Suprapubic skin (tissue), 3 donors: ENCODE measurements at regions not wholly inside any gene's neighbourhood (a gene's known extent, or its start where the extent isn't known, plus 50 kb on each side); places are given as distances from the start of the nearest gene placed in this dataset.

Source experiments
- POLR2A ChIP-seq, 2 donors: fragments of 450-650 bp; IDR thresholded peaks; one replicate each; pipeline ENCODE4 v1.6.1; 2017; ENCODE audit warnings: antibody characterized with exemption in 2 of 2, mild to moderate bottlenecking in 2 of 2, moderate library complexity in 2 of 2
- TF ChIP-seq, protein P1 (sequence below), 2 donors: fragments of 200-600 bp in 1 of 2; fragments of 450-650 bp in 1 of 2; sonication (generic) in 1 of 2; IDR thresholded peaks; one replicate each; pipeline ENCODE4 v1.5.1; 2016 to 2019; ENCODE audit warnings: antibody characterized with exemption in 2 of 2, mild to moderate bottlenecking in 1 of 2, moderate library complexity in 1 of 2

GRCh38 chr13:60755380-60756163, 358.6 kb downstream of the TDRD3 start:
- TF ChIP-seq, protein P1, sequence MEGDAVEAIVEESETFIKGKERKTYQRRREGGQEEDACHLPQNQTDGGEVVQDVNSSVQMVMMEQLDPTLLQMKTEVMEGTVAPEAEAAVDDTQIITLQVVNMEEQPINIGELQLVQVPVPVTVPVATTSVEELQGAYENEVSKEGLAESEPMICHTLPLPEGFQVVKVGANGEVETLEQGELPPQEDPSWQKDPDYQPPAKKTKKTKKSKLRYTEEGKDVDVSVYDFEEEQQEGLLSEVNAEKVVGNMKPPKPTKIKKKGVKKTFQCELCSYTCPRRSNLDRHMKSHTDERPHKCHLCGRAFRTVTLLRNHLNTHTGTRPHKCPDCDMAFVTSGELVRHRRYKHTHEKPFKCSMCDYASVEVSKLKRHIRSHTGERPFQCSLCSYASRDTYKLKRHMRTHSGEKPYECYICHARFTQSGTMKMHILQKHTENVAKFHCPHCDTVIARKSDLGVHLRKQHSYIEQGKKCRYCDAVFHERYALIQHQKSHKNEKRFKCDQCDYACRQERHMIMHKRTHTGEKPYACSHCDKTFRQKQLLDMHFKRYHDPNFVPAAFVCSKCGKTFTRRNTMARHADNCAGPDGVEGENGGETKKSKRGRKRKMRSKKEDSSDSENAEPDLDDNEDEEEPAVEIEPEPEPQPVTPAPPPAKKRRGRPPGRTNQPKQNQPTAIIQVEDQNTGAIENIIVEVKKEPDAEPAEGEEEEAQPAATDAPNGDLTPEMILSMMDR (IDR thresholded peaks at IDR 0.05): no peak
- no peak for TF ChIP-seq POLR2A (IDR thresholded peaks at IDR 0.05)
